GF-D8 (cell line): ENCODE measurements at regions not wholly inside any gene's neighbourhood (a gene's known extent, or its start where the extent isn't known, plus 50 kb on each side); places are given as distances from the start of the nearest gene placed in this dataset.
"Not testable (repeated sequence)": the region's sequence is repeated elsewhere in the genome, so short reads cannot be mapped to it uniquely, and the experiment has no call there.

Experiments
- DNase-seq: peaks from one replicate; lab custom pipeline; 2025; lab: John Stamatoyannopoulos, UW

GRCh38 chr2:111532682-111533556, 351.1 kb downstream of the ANAPC1 start:
- DNase-seq: not testable (repeated sequence)

DNA sequence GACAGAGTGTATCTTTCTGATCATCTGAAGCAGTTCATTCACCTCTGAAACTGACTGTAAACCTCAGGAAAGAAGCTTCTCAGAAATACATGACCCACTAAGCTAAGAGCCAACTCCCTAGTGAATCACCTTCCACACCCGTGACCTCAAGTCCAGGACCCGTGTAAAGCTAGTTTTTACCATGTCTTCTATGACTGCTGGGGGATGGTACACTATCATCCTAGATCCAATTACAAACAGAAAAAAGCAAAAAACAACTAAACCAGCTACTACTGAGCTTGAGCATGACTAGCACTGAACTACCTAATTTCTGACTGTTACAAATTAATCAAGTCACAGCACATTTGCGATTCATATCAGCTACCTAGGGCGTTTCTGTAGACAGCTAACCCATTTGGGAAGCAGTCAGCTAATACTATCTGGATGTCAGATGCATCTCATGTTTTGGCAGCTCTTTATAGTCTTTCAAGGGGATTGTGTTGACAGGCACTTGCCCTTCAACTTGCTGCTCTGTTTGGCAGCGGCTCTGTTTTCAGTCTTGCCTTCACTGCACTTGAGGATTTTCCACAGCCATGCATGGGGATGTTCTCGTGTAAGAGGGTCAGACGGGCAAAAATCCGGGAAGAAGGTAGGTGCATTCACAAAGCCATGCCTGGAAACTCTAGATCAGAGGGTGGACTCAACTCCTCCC, 350.3 kb downstream of the ANAPC1 start:
- DNase-seq: not testable (repeated sequence)

DNA sequence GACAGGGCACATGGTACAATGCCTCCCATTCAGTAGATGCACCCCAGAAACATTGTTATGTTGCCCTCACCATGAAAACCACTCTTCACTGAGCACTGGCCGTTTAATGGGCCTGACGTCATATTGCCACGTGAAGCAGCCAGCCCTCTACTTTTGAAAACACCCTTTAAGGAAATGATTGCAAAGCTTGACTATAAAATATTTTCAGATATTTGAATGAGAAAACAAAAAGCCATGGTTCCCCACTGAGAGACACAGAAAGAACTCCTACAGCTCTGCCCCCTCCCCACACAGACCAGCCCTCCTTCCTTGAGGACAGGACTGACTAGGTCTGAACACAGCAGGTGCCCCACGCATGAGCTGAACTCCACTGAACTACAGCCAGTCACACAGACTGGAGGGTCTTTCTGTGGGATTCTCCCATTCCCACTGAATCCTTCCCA, 349.1 kb downstream of the ANAPC1 start:
- DNase-seq: no peak

DNA sequence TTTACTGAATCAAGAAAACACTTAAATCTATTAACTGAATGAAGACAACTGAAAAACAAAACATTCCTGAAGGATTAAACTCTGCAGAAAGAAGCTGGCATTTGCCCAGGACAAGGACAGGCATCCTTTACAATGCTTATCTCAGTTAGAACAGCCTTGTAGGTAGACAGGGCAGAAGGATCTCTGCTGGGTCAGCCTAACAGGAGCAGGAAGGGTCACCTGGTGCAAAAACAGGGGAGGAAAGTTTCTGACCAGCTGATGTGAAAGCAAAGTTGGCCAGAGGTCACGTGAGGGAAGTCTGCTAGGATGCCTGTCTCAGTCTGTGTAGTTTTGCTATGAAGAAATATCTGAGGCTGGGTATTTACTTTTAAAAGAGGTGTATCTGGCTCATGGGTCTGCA, 348.6 kb downstream of the ANAPC1 start:
- DNase-seq: no peak

DNA sequence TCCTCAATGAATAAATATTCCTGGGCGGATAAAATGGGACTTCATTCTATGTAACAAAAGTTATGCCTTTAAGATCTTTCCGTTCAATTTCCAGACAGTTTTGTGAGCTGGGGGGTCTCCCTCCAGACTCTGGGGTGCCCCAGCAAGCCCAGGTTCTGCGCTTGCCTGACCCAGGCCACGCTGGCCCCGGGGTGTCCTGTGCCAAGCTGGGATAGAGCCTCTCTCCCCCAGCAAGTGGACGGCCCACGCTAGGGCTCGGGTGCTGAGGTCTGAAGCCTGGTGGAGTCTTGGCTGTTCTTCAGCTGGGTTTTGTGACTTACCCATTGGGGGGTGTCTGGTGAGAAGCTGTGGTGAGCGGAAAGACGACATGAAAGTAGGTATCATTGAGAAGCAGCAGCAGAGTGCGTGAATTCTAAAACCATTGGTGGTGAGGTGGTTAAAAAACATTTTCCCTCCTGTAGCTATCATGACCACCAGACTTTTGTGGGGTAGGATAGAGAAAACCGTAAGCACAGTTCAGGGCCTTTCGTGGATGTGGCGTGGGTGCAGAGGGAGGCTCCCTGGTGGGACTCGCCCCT, 346.8 kb downstream of the ANAPC1 start:
- no peak for DNase-seq

- DNase-seq: not testable (repeated sequence)
These were observed 344.0 kb downstream of the ANAPC1 start for GRCh38 chr2:111539991-111540390.

- not testable (repeated sequence) for DNase-seq
These were observed 341.7 kb downstream of the ANAPC1 start for GRCh38 chr2:111542120-111542774.

DNA sequence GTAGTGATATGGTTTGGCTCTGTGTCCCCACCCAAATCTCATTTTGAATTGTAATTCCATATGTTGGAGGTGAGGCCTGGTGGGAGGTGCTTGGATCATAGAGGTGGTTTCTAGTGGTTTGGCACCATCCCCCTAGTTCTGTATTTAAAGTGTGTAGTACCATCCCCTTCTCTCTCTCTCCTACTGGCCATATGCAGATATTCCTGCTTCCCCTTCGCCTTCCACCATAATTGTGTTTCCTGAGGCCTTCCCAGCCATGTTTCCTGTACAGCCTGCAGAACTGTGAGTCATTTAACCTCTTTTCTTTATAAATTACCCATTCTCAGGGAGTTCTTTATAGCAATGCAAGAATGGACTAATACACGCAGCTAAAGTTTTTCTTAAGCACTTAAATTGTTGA, 340.0 kb downstream of the ANAPC1 start:
- not testable (repeated sequence) for DNase-seq

GRCh38 chr2:111545723-111546431, 338.1 kb downstream of the ANAPC1 start:
- DNase-seq: not testable (repeated sequence)

DNA sequence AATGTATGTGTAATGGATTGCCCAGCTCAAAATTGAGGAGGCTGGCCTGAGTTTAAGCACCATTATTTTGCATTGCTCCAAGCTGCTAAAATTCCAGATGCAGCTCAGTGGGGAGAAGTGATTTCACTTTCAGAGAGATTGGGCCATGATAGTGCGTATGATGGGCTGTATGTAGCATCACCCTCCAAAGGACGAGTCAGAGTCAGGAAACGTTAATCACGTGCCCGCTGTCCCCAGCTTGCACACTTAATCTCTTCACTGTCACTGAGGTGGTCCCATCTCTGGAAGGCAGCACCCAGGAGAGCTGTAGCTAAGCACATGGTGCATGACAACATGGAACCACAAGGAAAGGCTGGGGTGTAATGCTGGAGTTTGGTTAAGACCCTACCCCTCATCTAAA, 337.4 kb downstream of the ANAPC1 start:
- DNase-seq: not testable (repeated sequence)

GRCh38 chr2:111549174-111549573, 334.8 kb downstream of the ANAPC1 start:
- DNase-seq: not testable (repeated sequence)

- not testable (repeated sequence) for DNase-seq
These were observed 332.6 kb downstream of the ANAPC1 start for GRCh38 chr2:111551428-111551827.

DNA sequence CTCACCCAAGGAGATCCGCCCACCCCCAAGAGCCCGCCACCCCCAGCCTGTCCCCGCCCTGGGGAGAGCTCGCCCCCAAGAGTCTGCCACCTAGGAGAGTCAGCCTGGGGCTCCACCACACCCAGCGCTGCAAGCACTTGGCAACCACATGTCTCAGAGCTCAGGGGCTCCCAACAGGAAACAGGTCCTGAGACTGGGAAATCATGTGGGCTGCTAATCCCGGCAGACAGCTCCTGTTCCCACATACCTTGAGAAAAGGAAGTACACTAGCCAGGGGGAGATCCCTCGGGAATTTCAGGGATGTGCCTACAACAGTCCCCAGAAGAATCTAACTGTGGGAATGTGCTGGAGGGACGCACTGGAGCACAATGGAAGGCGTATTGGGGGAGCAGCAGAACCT, 331.4 kb downstream of the ANAPC1 start:
- not testable (repeated sequence) for DNase-seq

- DNase-seq: not testable (repeated sequence)
These were observed 324.7 kb downstream of the ANAPC1 start for GRCh38 chr2:111559301-111559700.

GRCh38 chr2:111559814-111560213, 324.2 kb downstream of the ANAPC1 start:
- DNase-seq: not testable (repeated sequence)

GRCh38 chr2:111566068-111566467, 317.9 kb downstream of the ANAPC1 start:
- DNase-seq: not testable (repeated sequence)

- not testable (repeated sequence) for DNase-seq
These were observed 316.8 kb downstream of the ANAPC1 start for GRCh38 chr2:111567233-111567632.

- not testable (repeated sequence) for DNase-seq
These were observed 314.4 kb downstream of the ANAPC1 start for GRCh38 chr2:111569356-111570199.

GRCh38 chr2:111570300-111571114, 313.5 kb downstream of the ANAPC1 start:
- DNase-seq: not testable (repeated sequence)

DNA sequence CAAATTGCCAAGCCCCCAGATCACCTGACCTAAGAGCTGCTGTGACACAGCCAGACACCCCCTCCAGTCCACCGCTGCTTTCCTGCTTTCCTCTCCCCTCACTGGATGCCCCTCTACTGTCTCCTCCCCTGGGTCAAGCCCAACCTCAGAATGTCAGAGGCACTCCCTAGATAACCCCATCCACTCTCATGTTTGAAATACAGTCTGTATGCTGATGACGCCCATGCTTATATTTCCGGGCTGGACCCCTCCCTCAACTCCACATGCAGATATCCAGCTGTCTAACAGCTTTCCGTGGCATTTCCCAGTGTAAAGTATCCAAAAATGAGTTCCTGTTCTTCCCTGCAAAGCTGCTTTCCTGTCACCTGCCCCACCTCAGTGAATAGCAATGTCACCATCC, 309.2 kb downstream of the ANAPC1 start:
- not testable (repeated sequence) for DNase-seq
